Gastrocnemius medialis (tissue), 4 donors: ENCODE measurements at regions not wholly inside any gene's neighbourhood (a gene's known extent, or its start where the extent isn't known, plus 50 kb on each side); places are given as distances from the start of the nearest gene placed in this dataset.

Experiments
- ATAC-seq, 2 donors: fragments of 150-250 bp; one replicate each; pipeline ENCODE4 v1.9.1; 2016
- DNase-seq, 2 donors: peaks; one replicate each; pipeline ENCODE4 v3.0.0-alpha.2; 2019
- H3K27ac ChIP-seq, 4 donors: fragments of 200-600 bp; sonication (generic); 1 replicate in 1 of 4; 2 replicates in 3 of 4; pipeline ENCODE4 v1.5.1; 2016 to 2018; ENCODE audit warnings: mild to moderate bottlenecking in 2 of 4, moderate library complexity in 1 of 4
- H3K27me3 ChIP-seq, 3 donors: fragments of 200-600 bp; sonication (generic) in 2 of 3; 1 replicate in 1 of 3; 2 replicates in 2 of 3; pipeline versions ENCODE4 v1.5.1 to v1.6.0; 2016 to 2019; ENCODE audit warnings: mild to moderate bottlenecking in 1 of 3, moderate library complexity in 1 of 3
- H3K36me3 ChIP-seq, 2 donors: fragments of 200-600 bp; sonication (generic) in 1 of 2; one replicate each; pipeline ENCODE4 v1.5.1; 2017 to 2018
- H3K4me1 ChIP-seq, 2 donors: fragments of 200-600 bp; sonication (generic) in 1 of 2; one replicate each; pipeline ENCODE4 v1.5.1; 2016 to 2017; ENCODE audit warnings: mild to moderate bottlenecking in 2 of 2
- H3K4me3 ChIP-seq, 4 donors: fragments of 200-600 bp; sonication (generic) in 3 of 4; 1 replicate in 1 of 4; 2 replicates in 3 of 4; pipeline ENCODE4 v1.5.1; 2016 to 2019; ENCODE audit warnings: mild to moderate bottlenecking in 2 of 4
- H3K9me3 ChIP-seq, 3 donors: fragments of 200-600 bp; sonication (generic) in 2 of 3; 1 replicate in 1 of 3; 2 replicates in 2 of 3; pipeline ENCODE4 v1.5.1; 2016 to 2019
- CTCF ChIP-seq, 5 experiments: fragments of 450-650 bp in 3 of 5; fragments of 200-600 bp in 2 of 5; sonication (generic) in 2 of 5; IDR thresholded peaks in 4 of 5; conservative IDR thresholded peaks in 1 of 5; 1 replicate in 4 of 5; 2 replicates in 1 of 5; pipeline ENCODE4 v1.5.1; 2016 to 2019; ENCODE audit warnings: antibody characterized with exemption in 5 of 5, mild to moderate bottlenecking in 3 of 5, moderate library complexity in 3 of 5
- POLR2A ChIP-seq, 2 donors: fragments of 450-650 bp; IDR thresholded peaks; one replicate each; pipeline ENCODE4 v1.6.1; 2017; ENCODE audit warnings: antibody characterized with exemption in 2 of 2, mild to moderate bottlenecking in 2 of 2, moderate library complexity in 2 of 2
- in situ Hi-C, 4 donors: fragments of 200-750 bp; cut with MboI; loops; one replicate each; pipeline versions ENCODE4 v1.15.0 to v1.8.0; 2017; ENCODE audit warnings: low sequenced_read_pairs in 4 of 4
- intact Hi-C: fragments of 100-400 bp; cut with DNase I; formaldehyde crosslinking; loops from one replicate; pipeline ENCODE4 v1.15.1; 2023; ENCODE audit warnings: low total_unique reads

GRCh38 chr18:22697561-22697960 is 235.6 kb upstream of the RBBP8 start:
- in situ Hi-C loops: no loop called here
- Histone ChIP-seq H3K27ac (no peak overlapping the region), H3K36me3 (no peaks in the 10 kb centered on the region), H3K4me3 (no peak overlapping the region), H3K9me3 (no peaks in the 10 kb centered on the region), H3K4me1 (no peaks in the 10 kb centered on the region), H3K27me3 (no peaks in the 10 kb centered on the region)
- intact Hi-C loops: no loop called here
- ATAC-seq (no peak), DNase-seq (no peak)
- TF ChIP-seq POLR2A (IDR thresholded peaks at IDR 0.05) (no peak), CTCF (IDR thresholded peaks at IDR 0.05 in 4 of 5, conservative IDR thresholded peaks at IDR 0.05 in 1 of 5) (no peak)

- no peak for TF ChIP-seq CTCF (IDR thresholded peaks at IDR 0.05 in 4 of 5, conservative IDR thresholded peaks at IDR 0.05 in 1 of 5)
- TF ChIP-seq POLR2A (IDR thresholded peaks at IDR 0.05): no peak
- H3K27ac ChIP-seq: no peak overlapping the region
- DNase-seq: no peak
- no peaks in the 10 kb centered on the region for H3K4me1 ChIP-seq
- intact Hi-C loops: no loop called here
- H3K9me3 ChIP-seq: no peaks in the 10 kb centered on the region
- no peak for ATAC-seq
- no peak overlapping the region for H3K4me3 ChIP-seq
- no peaks in the 10 kb centered on the region for H3K36me3 ChIP-seq
- no peaks in the 10 kb centered on the region for H3K27me3 ChIP-seq
- in situ Hi-C loops: no loop called here
Measured at GRCh38 chr18:22698711-22699110, 234.4 kb upstream of the RBBP8 start.

GRCh38 chr18:22699629-22700028 is 233.5 kb upstream of the RBBP8 start:
- in situ Hi-C loops (no loop called here), intact Hi-C loops (no loop called here)
- TF ChIP-seq POLR2A (IDR thresholded peaks at IDR 0.05) (no peak), CTCF (IDR thresholded peaks at IDR 0.05 in 4 of 5, conservative IDR thresholded peaks at IDR 0.05 in 1 of 5) (no peak)
- no peak overlapping the region for H3K27ac ChIP-seq
- H3K36me3 ChIP-seq: no peaks in the 10 kb centered on the region
- no peaks in the 10 kb centered on the region for H3K9me3 ChIP-seq
- DNase-seq (no peak), ATAC-seq (no peak)
- H3K27me3 ChIP-seq: no peaks in the 10 kb centered on the region
- no peaks in the 10 kb centered on the region for H3K4me1 ChIP-seq
- H3K4me3 ChIP-seq: no peak overlapping the region

GRCh38 chr18:22700920-22701319 is 232.2 kb upstream of the RBBP8 start:
- intact Hi-C loops (no loop called here), in situ Hi-C loops (no loop called here)
- Histone ChIP-seq H3K27me3 (no peaks in the 10 kb centered on the region), H3K9me3 (no peaks in the 10 kb centered on the region), H3K36me3 (no peaks in the 10 kb centered on the region), H3K27ac (no peak overlapping the region), H3K4me1 (no peaks in the 10 kb centered on the region), H3K4me3 (no peak overlapping the region)
- no peak for DNase-seq
- no peak for ATAC-seq
- no peak for TF ChIP-seq POLR2A (IDR thresholded peaks at IDR 0.05)
- no peak for TF ChIP-seq CTCF (IDR thresholded peaks at IDR 0.05 in 4 of 5, conservative IDR thresholded peaks at IDR 0.05 in 1 of 5)

- ATAC-seq: no peak
- intact Hi-C loops: no loop called here
- no peak for TF ChIP-seq CTCF (IDR thresholded peaks at IDR 0.05 in 4 of 5, conservative IDR thresholded peaks at IDR 0.05 in 1 of 5)
- no peak for TF ChIP-seq POLR2A (IDR thresholded peaks at IDR 0.05)
- no peak overlapping the region for H3K27ac ChIP-seq
- no peaks in the 10 kb centered on the region for H3K27me3 ChIP-seq
- in situ Hi-C loops: no loop called here
- no peak overlapping the region for H3K4me3 ChIP-seq
- no peaks in the 10 kb centered on the region for H3K36me3 ChIP-seq
- H3K4me1 ChIP-seq: no peaks in the 10 kb centered on the region
- no peaks in the 10 kb centered on the region for H3K9me3 ChIP-seq
- no peak for DNase-seq
Measured at GRCh38 chr18:22701326-22701725, 231.8 kb upstream of the RBBP8 start.
